Memory B cell (primary cell): ENCODE measurements at regions not wholly inside any gene's neighbourhood (a gene's known extent, or its start where the extent isn't known, plus 50 kb on each side); places are given as distances from the start of the nearest gene placed in this dataset.
"Not testable (repeated sequence)": the region's sequence is repeated elsewhere in the genome, so short reads cannot be mapped to it uniquely, and the experiment has no call there.

Experiments used
- ATAC-seq: fragments of 150-1000 bp; cut with Tn5 transposase; 2 replicates; pipeline ENCODE4 v1.10.0; 2021; ENCODE audit warnings: low read depth, mild to moderate bottlenecking, moderate library complexity
- DNase-seq, 2 donors: peaks; one replicate each; pipeline ENCODE4 v3.0.0; 2022; ENCODE audit warnings: low spot score in 2 of 2
- H3K27ac Mint-ChIP-seq: one replicate; pipeline ENCODE4 v1.8.0; 2022; ENCODE audit warnings: mild to moderate bottlenecking, moderate library complexity, mixed read lengths
- H3K27me3 Mint-ChIP-seq: one replicate; pipeline ENCODE4 v1.8.0; 2022; ENCODE audit warnings: mixed read lengths
- H3K36me3 Mint-ChIP-seq: one replicate; pipeline ENCODE4 v1.8.0; 2022; ENCODE audit warnings: mild to moderate bottlenecking, mixed read lengths
- H3K4me1 Mint-ChIP-seq: one replicate; pipeline ENCODE4 v1.8.0; 2022; ENCODE audit warnings: mixed read lengths
- H3K4me3 Mint-ChIP-seq: one replicate; pipeline ENCODE4 v1.8.0; 2022; ENCODE audit warnings: mild to moderate bottlenecking, moderate library complexity, mixed read lengths
- H3K9me3 Mint-ChIP-seq: one replicate; pipeline ENCODE4 v1.8.0; 2022; ENCODE audit warnings: mixed read lengths

DNA sequence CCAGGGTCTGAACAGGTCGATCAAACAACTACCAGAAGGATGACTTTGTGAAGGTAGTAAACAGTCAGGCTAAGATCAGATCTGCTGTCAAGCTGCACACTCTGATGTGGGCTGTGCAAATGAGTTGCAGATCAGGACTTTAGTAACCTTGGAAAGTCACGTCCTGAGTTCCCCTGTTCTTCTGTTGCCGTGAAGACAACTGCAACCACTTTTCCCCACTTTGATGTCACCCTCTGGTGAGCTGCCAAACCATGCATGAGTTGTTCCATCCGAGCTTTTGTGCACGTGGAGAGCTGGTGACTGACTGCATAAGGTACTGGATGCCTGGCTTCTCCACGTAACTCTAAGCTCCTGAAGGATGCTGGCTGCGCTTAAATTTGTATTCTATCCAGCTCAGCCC, 111.0 kb downstream of the CD83 start:
- H3K4me3 Mint-ChIP-seq = no peak overlapping the region
- H3K27me3 Mint-ChIP-seq = no peaks in the 10 kb centered on the region
- peaks cover 23% of the 10 kb centered on the region for H3K4me1 Mint-ChIP-seq
- H3K27ac Mint-ChIP-seq = no peak overlapping the region
- DNase-seq (no peak), ATAC-seq (no peak)
- no peaks in the 10 kb centered on the region for H3K9me3 Mint-ChIP-seq
- H3K36me3 Mint-ChIP-seq = peaks cover 7% of the 10 kb centered on the region

DNA sequence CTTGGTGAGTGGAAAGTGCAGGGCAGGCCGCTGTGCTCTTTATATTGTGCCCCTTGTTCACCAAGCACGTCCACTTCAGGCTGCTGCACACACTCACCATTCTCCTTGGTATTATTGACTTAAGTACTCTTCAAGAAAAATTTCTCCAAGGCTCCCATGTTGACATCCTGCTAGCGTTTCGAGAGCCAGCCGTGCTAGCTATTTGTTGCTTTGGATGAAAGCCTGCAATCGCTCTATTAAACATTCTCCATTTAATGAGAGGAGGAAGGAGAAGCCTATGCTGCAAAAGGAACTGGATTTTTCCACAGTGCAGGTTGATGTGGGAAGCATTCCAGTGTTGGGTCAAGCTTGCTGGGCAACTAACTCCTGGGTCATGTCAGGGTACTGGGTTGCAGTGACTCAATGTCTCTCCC, 113.5 kb downstream of the CD83 start:
- DNase-seq (no peak), ATAC-seq (no peak)
- no peaks in the 10 kb centered on the region for H3K27me3 Mint-ChIP-seq
- H3K4me3 Mint-ChIP-seq = no peak overlapping the region
- H3K36me3 Mint-ChIP-seq = peaks cover 7% of the 10 kb centered on the region
- H3K9me3 Mint-ChIP-seq = no peaks in the 10 kb centered on the region
- peaks cover 11% of the 10 kb centered on the region for H3K4me1 Mint-ChIP-seq
- H3K27ac Mint-ChIP-seq = no peak overlapping the region

DNA sequence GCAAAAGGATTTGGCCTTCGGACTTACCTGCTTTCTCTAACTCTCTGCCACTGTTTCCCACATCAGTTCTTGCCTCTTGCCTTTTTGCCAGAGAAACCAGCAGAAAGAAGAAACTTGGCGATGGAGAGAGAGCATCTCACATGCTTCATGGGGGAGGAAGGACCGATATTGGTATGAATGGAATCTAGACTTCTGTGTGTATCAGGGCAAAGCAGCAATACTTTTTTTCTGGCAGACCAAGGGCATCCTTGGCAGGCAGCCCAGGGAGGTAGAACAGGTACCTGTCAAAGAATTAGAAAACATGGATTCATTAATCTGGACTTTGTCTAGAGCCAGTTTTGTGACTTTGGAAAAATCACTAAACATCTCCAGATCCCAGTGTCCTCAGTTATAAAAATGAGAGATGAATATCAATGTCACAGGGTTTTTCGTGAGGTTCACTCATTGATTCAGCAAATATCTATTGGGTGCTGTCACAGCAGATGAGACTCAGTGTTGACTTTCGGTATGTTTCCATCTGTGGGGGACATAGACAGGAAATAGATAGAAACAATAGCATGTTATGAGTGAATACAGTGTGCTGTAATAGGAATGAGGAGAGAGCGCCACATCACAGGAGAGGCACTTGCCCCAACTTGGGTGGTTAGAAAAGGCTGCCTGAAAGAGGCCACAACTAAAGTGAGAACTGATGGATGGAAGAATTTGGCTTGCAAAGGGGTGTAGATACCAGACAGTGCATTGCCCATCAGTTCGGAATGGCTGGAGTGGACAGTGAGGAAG, 114.1 kb downstream of the CD83 start:
- ATAC-seq (no peak), DNase-seq (no peak)
- H3K4me3 Mint-ChIP-seq = no peak overlapping the region
- H3K27me3 Mint-ChIP-seq = no peaks in the 10 kb centered on the region
- H3K9me3 Mint-ChIP-seq = no peaks in the 10 kb centered on the region
- no peak overlapping the region for H3K27ac Mint-ChIP-seq
- H3K4me1 Mint-ChIP-seq = peaks cover 13% of the 10 kb centered on the region
- H3K36me3 Mint-ChIP-seq = peaks cover 7% of the 10 kb centered on the region

DNA sequence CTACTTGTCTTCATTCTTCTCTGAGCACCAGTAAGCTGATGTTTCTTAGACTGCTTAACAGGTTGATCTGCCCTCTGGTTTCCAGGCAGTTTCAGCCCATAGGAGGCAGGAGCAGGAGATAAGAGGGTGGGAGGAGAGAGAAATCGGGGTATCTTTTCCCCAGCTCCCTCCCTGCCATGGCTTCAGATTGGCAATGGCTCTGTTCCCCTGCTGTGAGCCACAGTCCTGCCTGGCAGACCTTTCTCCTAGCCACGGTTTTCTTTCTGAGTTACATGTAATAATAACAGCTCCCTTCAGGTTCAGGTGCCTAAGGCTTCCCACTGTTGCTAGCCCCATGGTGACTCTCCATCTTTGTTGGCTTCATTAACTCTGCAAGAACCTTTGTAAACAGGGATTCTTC, 115.3 kb downstream of the CD83 start:
- ATAC-seq = no peak
- Mint-ChIP-seq H3K27ac (no peak overlapping the region), H3K36me3 (peaks cover 2% of the 10 kb centered on the region), H3K4me3 (no peak overlapping the region), H3K4me1 (peaks cover 12% of the 10 kb centered on the region), H3K27me3 (no peaks in the 10 kb centered on the region), H3K9me3 (no peaks in the 10 kb centered on the region)
- no peak for DNase-seq

DNA sequence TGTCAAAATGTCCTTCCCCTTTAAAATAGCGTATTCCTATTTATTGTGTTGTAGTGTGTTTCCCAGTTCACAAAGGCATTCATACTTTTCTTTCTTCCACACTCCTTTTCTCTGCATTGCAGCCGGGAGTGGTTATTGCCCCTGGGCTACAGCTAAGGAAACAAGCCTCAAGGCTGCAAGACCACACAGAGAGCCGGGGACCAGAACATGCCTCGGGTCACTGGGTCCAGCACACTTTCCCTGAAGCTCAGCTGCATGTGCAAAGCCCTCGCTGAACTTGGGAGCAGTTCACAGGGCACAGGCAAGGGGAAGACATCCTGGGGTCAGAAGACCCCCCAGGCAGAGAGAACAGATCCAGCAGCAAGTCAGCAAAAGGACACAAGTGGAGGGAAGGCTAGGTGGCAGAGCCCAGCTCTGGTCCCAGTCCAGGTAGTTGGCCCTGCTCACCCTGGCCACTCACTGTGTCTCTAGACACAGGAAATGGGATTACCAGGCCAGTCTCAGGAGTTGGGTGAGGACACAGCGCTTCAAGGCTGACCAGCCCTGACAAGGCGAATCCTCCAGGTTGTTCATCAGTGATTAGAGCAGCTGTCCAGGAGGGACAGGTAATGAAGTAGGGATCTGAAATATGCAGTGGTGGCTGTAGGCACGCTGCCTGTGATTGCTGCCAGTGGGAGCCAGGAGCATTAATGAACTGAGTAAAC, 118.2 kb downstream of the CD83 start:
- no peak for DNase-seq
- Mint-ChIP-seq H3K9me3 (no peaks in the 10 kb centered on the region), H3K27ac (no peak overlapping the region), H3K27me3 (no peaks in the 10 kb centered on the region), H3K4me3 (no peak overlapping the region), H3K36me3 (peaks cover 2% of the 10 kb centered on the region), H3K4me1 (peaks cover 13% of the 10 kb centered on the region)
- ATAC-seq = no peak

DNA sequence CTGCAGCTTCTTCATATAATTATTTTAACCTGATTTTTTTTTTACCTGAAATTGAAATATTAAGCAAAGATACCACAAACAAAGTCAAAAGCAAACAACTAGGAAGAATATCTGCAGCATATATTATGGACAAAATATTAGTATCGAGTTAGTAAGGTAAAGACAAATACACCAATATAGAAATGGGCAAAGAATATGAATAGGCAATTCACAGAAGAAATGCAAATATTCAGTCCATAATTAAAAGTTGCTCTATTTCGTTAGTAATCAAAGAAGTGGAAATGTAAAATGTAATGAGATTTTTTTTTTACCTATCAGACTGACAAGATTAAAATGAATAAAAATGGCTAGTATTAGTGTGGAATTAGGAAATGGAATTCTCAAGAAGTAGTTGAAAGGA, 121.5 kb downstream of the CD83 start:
- no peaks in the 10 kb centered on the region for H3K36me3 Mint-ChIP-seq

DNA sequence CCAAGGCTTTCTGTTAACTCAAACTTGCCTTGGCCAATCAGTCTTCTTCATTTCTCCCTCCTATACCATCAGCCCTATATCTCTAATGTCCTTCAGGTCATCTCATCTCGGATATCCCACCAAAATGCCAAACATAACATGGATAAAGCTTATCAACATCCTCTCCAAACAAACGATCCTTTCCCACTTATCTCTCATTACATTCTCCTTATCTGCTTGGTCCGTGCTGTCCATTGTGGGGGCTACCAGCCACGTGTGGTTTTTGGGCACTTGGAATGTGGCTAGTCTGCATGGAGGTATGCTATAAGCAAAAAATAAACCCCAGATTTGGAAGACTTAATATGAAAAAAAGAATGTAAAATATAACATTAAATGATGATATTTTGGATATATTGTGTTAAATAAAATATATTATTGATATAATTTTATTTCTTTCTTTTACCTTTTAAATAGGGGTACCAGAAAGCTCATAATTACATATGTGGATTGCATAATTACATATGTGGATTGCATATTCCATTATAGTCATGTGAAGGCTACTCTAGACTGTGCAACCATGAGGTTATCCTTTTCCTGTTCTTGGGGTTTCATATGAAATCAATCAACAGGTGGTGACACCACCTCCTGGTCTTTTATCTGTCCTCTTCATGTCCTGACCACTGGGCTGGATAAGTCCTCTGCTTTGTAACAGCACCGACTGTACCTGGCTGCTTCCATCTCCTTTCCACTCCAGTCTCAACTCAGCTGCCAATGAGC, 123.0 kb downstream of the CD83 start:
- peak overlapping the region; percentile 58 for H3K27ac Mint-ChIP-seq
- H3K9me3 Mint-ChIP-seq = no peaks in the 10 kb centered on the region
- H3K4me1 Mint-ChIP-seq = peaks cover 29% of the 10 kb centered on the region
- peaks cover 2% of the 10 kb centered on the region for H3K36me3 Mint-ChIP-seq
- no peak for ATAC-seq
- no peaks in the 10 kb centered on the region for H3K27me3 Mint-ChIP-seq
- H3K4me3 Mint-ChIP-seq = peak overlapping the region; percentile 53
- DNase-seq = no peak

More for the DNA sequence above, 121.5 kb downstream of the CD83 start:
- Mint-ChIP-seq H3K27me3 (no peaks in the 10 kb centered on the region), H3K9me3 (no peaks in the 10 kb centered on the region), H3K4me3 (no peak overlapping the region), H3K4me1 (peaks cover 26% of the 10 kb centered on the region), H3K27ac (no peak overlapping the region)
- no peak for ATAC-seq
- no peak for DNase-seq

DNA sequence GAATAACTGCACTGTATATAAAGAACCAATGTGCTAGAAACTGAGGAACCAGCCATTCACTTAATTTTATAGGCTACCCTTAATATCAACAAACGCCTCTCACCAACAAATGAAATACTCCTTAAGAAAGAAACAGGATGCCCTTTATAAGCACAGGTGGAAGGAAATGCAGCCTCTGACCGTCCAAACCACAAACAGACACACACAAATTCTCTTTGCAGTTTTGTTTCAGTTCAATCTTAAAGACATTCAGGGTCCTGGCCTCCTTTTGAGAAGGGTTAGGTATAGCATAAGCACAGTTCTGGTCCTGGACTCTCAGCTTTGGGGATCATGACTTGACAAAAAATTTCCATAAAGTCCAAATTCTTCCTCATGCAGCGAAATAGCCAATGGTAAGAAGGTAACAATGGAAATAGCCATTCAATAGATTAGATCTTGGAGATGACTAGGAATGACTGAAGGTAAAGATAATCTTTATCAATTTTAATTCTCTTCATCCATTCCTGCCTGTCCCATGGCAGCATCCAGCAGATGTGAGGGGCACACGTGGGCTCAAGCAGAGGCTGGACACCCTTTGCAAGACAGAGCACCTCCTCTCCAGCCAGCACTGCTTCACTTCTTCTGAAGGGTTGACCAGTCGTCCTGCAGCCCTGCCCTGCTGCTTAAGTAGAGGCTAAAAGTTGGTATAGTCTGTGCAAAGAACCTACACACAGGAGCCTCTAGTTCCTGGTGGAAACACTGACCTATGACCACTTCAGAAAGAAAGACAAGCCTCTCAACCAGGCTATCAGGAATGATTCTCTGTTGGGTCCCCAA, 123.9 kb downstream of the CD83 start:
- H3K4me1 Mint-ChIP-seq = peaks cover 26% of the 10 kb centered on the region
- peak overlapping the region; percentile 53 for H3K4me3 Mint-ChIP-seq
- H3K36me3 Mint-ChIP-seq = peaks cover 2% of the 10 kb centered on the region
- no peak for DNase-seq
- no peaks in the 10 kb centered on the region for H3K9me3 Mint-ChIP-seq
- no peaks in the 10 kb centered on the region for H3K27me3 Mint-ChIP-seq
- ATAC-seq = peak; percentile 46
- peak overlapping the region; percentile 58 for H3K27ac Mint-ChIP-seq

DNA sequence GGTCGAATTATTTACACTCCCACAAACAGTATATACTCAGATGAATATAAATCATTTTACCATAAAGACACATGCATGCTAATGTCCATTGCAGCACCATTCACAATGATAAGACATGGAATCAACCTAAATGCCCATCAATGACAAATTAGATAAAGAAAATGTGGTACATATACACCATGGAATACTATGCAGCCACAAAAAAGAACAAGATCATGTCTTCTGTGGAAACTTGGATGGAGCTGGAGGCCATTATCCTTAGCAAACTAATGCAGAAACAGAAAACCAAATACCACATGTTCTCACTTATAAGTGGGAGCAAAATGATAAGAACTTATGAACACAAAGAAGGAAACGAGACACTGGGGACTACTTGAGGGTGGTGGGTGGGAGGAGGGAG, 125.3 kb downstream of the CD83 start:
- not testable (repeated sequence) for H3K4me3 Mint-ChIP-seq, H3K27ac Mint-ChIP-seq, H3K27me3 Mint-ChIP-seq, H3K36me3 Mint-ChIP-seq, DNase-seq, ATAC-seq, H3K9me3 Mint-ChIP-seq
- H3K4me1 Mint-ChIP-seq = peaks cover 21% of the 10 kb centered on the region

DNA sequence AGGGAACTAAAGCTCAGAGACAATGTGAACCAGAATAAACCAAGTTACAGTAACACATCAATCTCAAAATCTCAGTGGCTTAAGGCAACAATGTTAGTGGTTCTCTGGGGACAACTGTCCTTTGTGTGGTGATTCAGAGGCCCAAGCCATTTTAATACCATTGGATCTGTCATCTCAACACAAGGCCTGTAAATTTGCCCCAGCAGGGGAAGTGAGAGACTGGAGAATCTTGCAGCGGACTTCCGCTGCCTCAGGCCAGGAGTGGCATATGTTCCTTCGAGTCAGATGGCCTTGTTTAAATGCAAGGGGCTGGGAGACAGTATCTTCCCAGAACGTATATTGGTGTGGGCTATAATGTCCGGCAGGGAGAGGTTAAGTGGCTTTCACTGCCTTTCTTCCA, 126.0 kb downstream of the CD83 start:
- peak in 1 of 2 donors; percentile 1 for DNase-seq
- no peaks in the 10 kb centered on the region for H3K27me3 Mint-ChIP-seq
- no peak for ATAC-seq
- H3K9me3 Mint-ChIP-seq = no peaks in the 10 kb centered on the region
- H3K27ac Mint-ChIP-seq = no peak overlapping the region
- no peak overlapping the region for H3K4me3 Mint-ChIP-seq
- H3K4me1 Mint-ChIP-seq = peaks cover 21% of the 10 kb centered on the region
- H3K36me3 Mint-ChIP-seq = peaks cover 2% of the 10 kb centered on the region

DNA sequence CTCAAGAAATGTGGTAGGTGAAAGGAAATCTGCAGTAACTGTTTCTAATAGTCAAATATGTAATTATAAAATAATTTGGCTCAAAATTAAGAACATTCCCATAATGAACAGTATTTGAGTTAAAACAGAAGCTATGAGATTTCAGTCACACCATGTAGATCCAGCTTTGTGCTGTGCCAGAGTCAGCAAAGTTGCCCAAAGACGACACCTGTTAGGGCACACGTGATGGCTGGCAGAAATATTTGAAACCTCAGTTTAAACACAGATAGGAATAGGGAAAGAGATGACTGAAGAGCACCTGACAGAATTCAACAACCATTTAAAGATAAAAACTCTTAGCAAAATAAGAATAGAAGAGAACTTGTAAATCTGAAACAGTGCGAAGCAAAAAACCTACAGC, 129.3 kb downstream of the CD83 start:
- peaks cover 9% of the 10 kb centered on the region for H3K4me1 Mint-ChIP-seq
- no peak for ATAC-seq
- peaks cover 2% of the 10 kb centered on the region for H3K36me3 Mint-ChIP-seq
- no peak overlapping the region for H3K27ac Mint-ChIP-seq
- H3K9me3 Mint-ChIP-seq = no peaks in the 10 kb centered on the region
- no peaks in the 10 kb centered on the region for H3K27me3 Mint-ChIP-seq
- no peak overlapping the region for H3K4me3 Mint-ChIP-seq
- no peak for DNase-seq

DNA sequence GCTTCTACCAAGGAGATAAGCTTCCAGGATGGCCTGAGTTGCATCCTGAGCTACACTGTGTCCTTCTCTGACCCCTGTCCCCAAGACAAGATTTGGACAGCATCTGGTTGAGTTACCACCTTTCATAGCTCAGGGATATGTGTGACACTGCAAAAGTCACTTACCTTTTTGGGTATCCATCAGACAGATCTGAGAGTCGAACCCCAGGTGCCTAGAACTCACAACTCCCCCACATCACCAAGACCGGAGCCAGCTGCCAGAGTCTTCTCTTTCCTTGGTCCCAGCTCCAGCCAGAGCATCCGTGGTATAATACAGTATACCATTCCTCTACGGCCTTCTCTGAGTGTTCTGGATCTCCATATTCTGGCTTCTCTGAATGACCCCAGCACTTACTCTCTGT, 133.0 kb downstream of the CD83 start:
- Mint-ChIP-seq H3K27me3 (no peaks in the 10 kb centered on the region), H3K9me3 (no peaks in the 10 kb centered on the region), H3K4me3 (no peak overlapping the region), H3K27ac (peak overlapping the region; percentile 11), H3K36me3 (peaks cover under 1% of the 10 kb centered on the region), H3K4me1 (peaks cover 18% of the 10 kb centered on the region)
- ATAC-seq (no peak), DNase-seq (no peak)

DNA sequence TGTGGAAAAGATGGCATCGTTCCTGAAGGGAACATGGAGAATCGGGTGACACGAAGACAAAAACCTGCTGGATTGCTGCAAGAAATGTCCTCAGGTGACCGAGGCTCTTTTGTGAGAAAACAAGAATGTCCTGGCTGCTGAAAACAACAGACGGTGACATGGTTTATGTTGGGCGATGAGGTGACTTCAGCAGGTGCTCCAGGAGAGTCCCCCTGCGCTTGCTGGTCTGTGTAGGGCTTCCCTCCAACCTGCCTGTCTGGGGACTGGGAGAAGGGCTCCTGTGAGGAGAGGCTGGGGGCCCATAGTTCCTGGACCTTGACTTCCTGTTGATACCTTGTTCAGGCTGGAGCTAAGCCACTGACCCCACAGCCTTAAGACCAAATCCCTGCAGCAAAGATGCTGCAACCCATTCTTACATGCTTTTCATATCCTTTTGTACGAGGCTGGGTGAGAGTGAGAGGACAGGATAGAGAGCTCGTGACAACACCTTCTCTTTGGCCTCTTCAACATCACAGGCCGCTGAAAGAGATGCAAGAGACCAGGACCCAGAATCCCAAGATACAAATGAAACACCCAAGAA, 134.8 kb downstream of the CD83 start:
- H3K9me3 Mint-ChIP-seq = no peaks in the 10 kb centered on the region
- peaks cover 18% of the 10 kb centered on the region for H3K4me1 Mint-ChIP-seq
- no peak overlapping the region for H3K4me3 Mint-ChIP-seq
- ATAC-seq (no peak), DNase-seq (no peak)
- no peaks in the 10 kb centered on the region for H3K36me3 Mint-ChIP-seq
- peak overlapping the region; percentile 24 for H3K27ac Mint-ChIP-seq
- no peaks in the 10 kb centered on the region for H3K27me3 Mint-ChIP-seq
